Coronary artery (tissue), 2 donors: ENCODE measurements at regions not wholly inside any gene's neighbourhood (a gene's known extent, or its start where the extent isn't known, plus 50 kb on each side); places are given as distances from the start of the nearest gene placed in this dataset.

Experiments used
- DNase-seq: peaks from one replicate; pipeline ENCODE4 v3.0.0-alpha.2; 2017; ENCODE audit warnings: low spot score
- H3K27ac ChIP-seq, 2 donors: fragments of 200-600 bp; sonication (generic); one replicate each; pipeline ENCODE4 v1.5.1; 2016 to 2019
- H3K4me3 ChIP-seq: fragments of 200-600 bp; sonication (generic); 2 replicates; pipeline ENCODE4 v1.5.1; 2016; ENCODE audit warnings: mild to moderate bottlenecking, moderate library complexity
- CTCF ChIP-seq: fragments of 200-600 bp; sonication (generic); IDR thresholded peaks from one replicate; pipeline ENCODE4 v1.5.1; 2019; ENCODE audit warnings: antibody characterized with exemption

GRCh38 chr12:58044966-58045365, 103.6 kb downstream of the ATP23 start:
- no peak for TF ChIP-seq CTCF
- H3K4me3 ChIP-seq: no peak overlapping the region
- no peak for DNase-seq
- H3K27ac ChIP-seq: no peak overlapping the region

GRCh38 chr12:58046271-58046670, 104.9 kb downstream of the ATP23 start:
- no peak overlapping the region for H3K27ac ChIP-seq
- TF ChIP-seq CTCF: no peak

GRCh38 chr12:58051378-58051777, 110.0 kb downstream of the ATP23 start:
- H3K27ac ChIP-seq: no peak overlapping the region
- TF ChIP-seq CTCF: no peak
- no peak overlapping the region for H3K4me3 ChIP-seq
- no peak for DNase-seq

More at GRCh38 chr12:58046271-58046670, 104.9 kb downstream of the ATP23 start:
- DNase-seq: no peak
- no peak overlapping the region for H3K4me3 ChIP-seq

- DNase-seq: no peak
- H3K27ac ChIP-seq: no peak overlapping the region
- H3K4me3 ChIP-seq: no peak overlapping the region
- TF ChIP-seq CTCF: no peak
Measured at GRCh38 chr12:58064666-58065065, 123.3 kb downstream of the ATP23 start.

- Histone ChIP-seq H3K27ac (no peak overlapping the region), H3K4me3 (no peak overlapping the region)
- no peak for DNase-seq
- no peak for TF ChIP-seq CTCF
Measured at GRCh38 chr12:58066296-58066695, 124.9 kb downstream of the ATP23 start.

GRCh38 chr12:58067610-58068387, 126.4 kb downstream of the ATP23 start:
- no peak for DNase-seq
- no peak for TF ChIP-seq CTCF
- Histone ChIP-seq H3K27ac (no peak overlapping the region), H3K4me3 (no peak overlapping the region)

- DNase-seq: no peak
- no peak for TF ChIP-seq CTCF
- Histone ChIP-seq H3K4me3 (no peak overlapping the region), H3K27ac (no peak overlapping the region)
Measured at GRCh38 chr12:58068706-58069105, 127.3 kb downstream of the ATP23 start.
